HCT116 (cell line): ENCODE measurements at regions not wholly inside any gene's neighbourhood (a gene's known extent, or its start where the extent isn't known, plus 50 kb on each side); places are given as distances from the start of the nearest gene placed in this dataset.

ENCODE experiments used
- ATAC-seq: fragments of 200-7000 bp; cut with Tn5 transposase; 2 replicates; pipeline ENCODE4 v1.9.1; 2020; ENCODE audit warnings: mild to moderate bottlenecking, moderate library complexity
- BruUV-seq: library from RNA; stranded (reverse); fragments of 400-500 nt; replicated peaks from 2 replicates; lab custom pipeline; 2021; lab: Mats Ljungman, UMichigan
- CTCF ChIA-PET: fragments of 300-600 bp; sonication (Branson Sonifier 250); formaldehyde crosslinking; loops from one replicate; lab custom pipeline; 2021; ENCODE audit warnings: antibody characterized with exemption; lab: Charles Lee
- POLR2A ChIA-PET: fragments of 300-600, 350-600 bp; sonication (Branson Sonifier 250); formaldehyde crosslinking; loops from one replicate; lab custom pipeline; 2021; ENCODE audit warnings: antibody characterized with exemption; lab: Charles Lee
- RAD21 ChIA-PET, 2 experiments: fragments of 300-600 bp; sonication (Branson Sonifier 250); formaldehyde crosslinking; loops; one replicate each; lab custom pipeline; 2023; ENCODE audit warnings: low total read pairs in 2 of 2; ENCODE audit not compliant: uncharacterized antibody in 2 of 2, unreplicated experiment in 2 of 2, low non-redundant PET in 1 of 2; lab: Charles Lee
- DNase-seq: peaks from one replicate; pipeline ENCODE4 v3.0.0-alpha.2; 2010; ENCODE audit warnings: low read depth, low spot score
- H2AFZ ChIP-seq: fragments of 200-600 bp; shearing (Covaris generic), sonication (generic); 2 replicates; pipeline ENCODE4 v1.6.1; 2017; ENCODE audit warnings: low read depth, mixed run types, mixed read lengths, antibody characterized with exemption, low read length; ENCODE audit not compliant: poor library complexity, severe bottlenecking
- H3K27ac ChIP-seq: 2 replicates; pipeline ENCODE4 v1.5.1; 2012; ENCODE audit warnings: low read depth, low read length
- H3K27me3 ChIP-seq: fragments of 200-600 bp; sonication (generic); 2 replicates; pipeline ENCODE4 v1.6.1; 2016; ENCODE audit warnings: mixed run types, low read length, mixed read lengths; ENCODE audit not compliant: insufficient read depth
- H3K36me3 ChIP-seq, 2 experiments: fragments of 200-500 bp in 1 of 2; fragments of 200-600 bp in 1 of 2; sonication (Bioruptor generic) in 1 of 2; sonication (generic) in 1 of 2; 2 replicates each; pipeline versions ENCODE4 v1.5.1 to v1.6.1; 2014 to 2016; ENCODE audit warnings: low read length in 2 of 2, inconsistent platforms in 1 of 2, mixed read lengths in 1 of 2, mixed run types in 1 of 2; ENCODE audit not compliant: insufficient read depth in 2 of 2, control insufficient read depth in 1 of 2
- H3K4me1 ChIP-seq, 2 experiments: fragments of 200-600 bp in 1 of 2; sonication (generic) in 1 of 2; 2 replicates each; pipeline versions ENCODE4 v1.5.1 to v1.6.1; 2012 to 2017; ENCODE audit warnings: low read length in 2 of 2, inconsistent platforms in 1 of 2, mild to moderate bottlenecking in 1 of 2, mixed read lengths in 1 of 2, mixed run types in 1 of 2, moderate library complexity in 1 of 2; ENCODE audit not compliant: insufficient read depth in 2 of 2, control insufficient read depth in 1 of 2
- H3K4me2 ChIP-seq: fragments of 200-600 bp; sonication (generic); 2 replicates; pipeline ENCODE4 v1.6.1; 2017; ENCODE audit warnings: mixed run types, low read length, mixed read lengths
- H3K4me3 ChIP-seq, 2 experiments: fragments of 200-600 bp in 1 of 2; sonication (generic) in 1 of 2; replicated peaks in 1 of 2; 2 replicates each; pipeline ENCODE4 v1.5.1; 2011 to 2016; ENCODE audit warnings: low read length in 2 of 2, control low read depth in 1 of 2, low read depth in 1 of 2, mild to moderate bottlenecking in 1 of 2, mixed read lengths in 1 of 2, mixed run types in 1 of 2
- H3K79me2 ChIP-seq: fragments of 200-600 bp; sonication (generic); 2 replicates; pipeline ENCODE4 v1.6.1; 2017; ENCODE audit warnings: mild to moderate bottlenecking, mixed run types, low read length, moderate library complexity, mixed read lengths; ENCODE audit not compliant: insufficient read depth
- H3K9ac ChIP-seq: fragments of 200-600 bp; sonication (generic); 2 replicates; pipeline ENCODE4 v1.6.1; 2016; ENCODE audit warnings: low read length, mixed read lengths
- H3K9me2 ChIP-seq: fragments of 200-600 bp; sonication (generic), shearing (Covaris generic); 2 replicates; pipeline ENCODE4 v1.6.1; 2017; ENCODE audit warnings: mixed run types, mild to moderate bottlenecking, moderate library complexity; ENCODE audit not compliant: insufficient read depth
- H3K9me3 ChIP-seq, 2 experiments: fragments of 200-500 bp in 1 of 2; fragments of 200-600 bp in 1 of 2; sonication (Bioruptor generic) in 1 of 2; sonication (generic) in 1 of 2; 2 replicates each; pipeline ENCODE4 v1.6.1; 2014 to 2017; ENCODE audit warnings: low read length in 2 of 2, mixed read lengths in 2 of 2, inconsistent platforms in 1 of 2, low read depth in 1 of 2, mild to moderate bottlenecking in 1 of 2, mixed run types in 1 of 2, moderate library complexity in 1 of 2; ENCODE audit not compliant: control insufficient read depth in 1 of 2, insufficient read depth in 1 of 2
- H4K20me1 ChIP-seq: fragments of 200-600 bp; sonication (generic), shearing (Covaris generic); 2 replicates; pipeline ENCODE4 v1.6.1; 2017; ENCODE audit warnings: mixed run types, mild to moderate bottlenecking, moderate library complexity; ENCODE audit not compliant: insufficient read depth
- CBX3 ChIP-seq: IDR thresholded peaks from 2 replicates; pipeline ENCODE4 v1.6.1; 2012; ENCODE audit warnings: low read depth
- CEBPB ChIP-seq: IDR thresholded peaks from 2 replicates; pipeline ENCODE4 v1.6.1; 2012; ENCODE audit warnings: low read depth
- EGR1 ChIP-seq: IDR thresholded peaks from 2 replicates; pipeline ENCODE4 v1.6.1; 2012; ENCODE audit warnings: low read depth
- ELF1 ChIP-seq: IDR thresholded peaks from 2 replicates; pipeline ENCODE4 v1.6.1; 2012; ENCODE audit warnings: low read depth, borderline replicate concordance
- EZH2 ChIP-seq: fragments of 200-600 bp; sonication (generic); IDR thresholded peaks from 2 replicates; pipeline ENCODE4 v1.6.1; 2017; ENCODE audit warnings: antibody characterized with exemption, mixed run types
- FOSL1 ChIP-seq: IDR thresholded peaks from 2 replicates; pipeline ENCODE4 v1.6.1; 2012; ENCODE audit warnings: low read depth
- POLR2AphosphoS5 ChIP-seq: IDR thresholded peaks from 2 replicates; pipeline ENCODE4 v1.6.1; 2011; ENCODE audit warnings: mild to moderate bottlenecking, low read depth, low read length, moderate library complexity
- RAD21 ChIP-seq: IDR thresholded peaks from 2 replicates; pipeline ENCODE4 v1.6.1; 2012; ENCODE audit warnings: low read depth, mild to moderate bottlenecking
- SIN3A ChIP-seq: IDR thresholded peaks from 2 replicates; pipeline ENCODE4 v1.6.1; 2012; ENCODE audit warnings: low read depth
- SP1 ChIP-seq: IDR thresholded peaks from 2 replicates; pipeline ENCODE4 v1.6.1; 2012; ENCODE audit warnings: low read depth
- SRF ChIP-seq: IDR thresholded peaks from 2 replicates; pipeline ENCODE4 v1.6.1; 2012; ENCODE audit warnings: low read depth
- TCF7L2 ChIP-seq: IDR thresholded peaks from 2 replicates; pipeline ENCODE4 v1.7.0; 2011; ENCODE audit warnings: borderline replicate concordance, inconsistent platforms; ENCODE audit not compliant: insufficient read depth, insufficient read length; ENCODE audit errors: extremely low read depth
- YY1 ChIP-seq: IDR thresholded peaks from 2 replicates; pipeline ENCODE4 v1.6.1; 2011; ENCODE audit warnings: low read length, low read depth, moderate library complexity, mild to moderate bottlenecking; ENCODE audit not compliant: insufficient replicate concordance; ENCODE audit errors: extremely low read depth
- ZFX ChIP-seq: fragments of 450-650 bp; IDR thresholded peaks from 2 replicates; pipeline ENCODE4 v1.6.1; 2017
- ZNF274 ChIP-seq: fragments of 200-500 bp; sonication (Bioruptor generic); IDR thresholded peaks from 2 replicates; pipeline ENCODE4 v1.6.1; 2014; ENCODE audit warnings: mild to moderate bottlenecking, low read depth, low read length, inconsistent platforms
- intact Hi-C: fragments of 100-400 bp; cut with micrococcal nuclease; formaldehyde crosslinking; loops from 2 replicates; pipeline ENCODE4 v1.10.0; 2022
- TF ChIP-seq, protein P1 (sequence below): IDR thresholded peaks from 2 replicates; pipeline ENCODE4 v1.6.1; 2012
- TF ChIP-seq, protein P2 (sequence below), 3 experiments: fragments of 200-600 bp in 1 of 3; sonication (generic) in 1 of 3; IDR thresholded peaks in 2 of 3; conservative IDR thresholded peaks in 1 of 3; 2 replicates each; pipeline ENCODE4 v1.5.1; 2012 to 2017; ENCODE audit warnings: low read depth in 2 of 3, low read length in 2 of 3, antibody characterized with exemption in 1 of 3, borderline replicate concordance in 1 of 3, control low read depth in 1 of 3, mild to moderate bottlenecking in 1 of 3, mixed read lengths in 1 of 3, mixed run types in 1 of 3, moderate library complexity in 1 of 3; ENCODE audit not compliant: insufficient read depth in 1 of 3
- TF ChIP-seq, protein P3 (sequence below): IDR thresholded peaks from 2 replicates; pipeline ENCODE4 v1.6.1; 2012; ENCODE audit warnings: low read depth
- TF ChIP-seq, protein P4 (sequence below): IDR thresholded peaks from 2 replicates; pipeline ENCODE4 v1.6.1; 2011; ENCODE audit warnings: mild to moderate bottlenecking, low read length, moderate library complexity; ENCODE audit not compliant: insufficient replicate concordance; ENCODE audit errors: extremely low read depth
- TF ChIP-seq, protein P5 (sequence below): IDR thresholded peaks from 2 replicates; pipeline ENCODE4 v1.6.1; 2012

DNA sequence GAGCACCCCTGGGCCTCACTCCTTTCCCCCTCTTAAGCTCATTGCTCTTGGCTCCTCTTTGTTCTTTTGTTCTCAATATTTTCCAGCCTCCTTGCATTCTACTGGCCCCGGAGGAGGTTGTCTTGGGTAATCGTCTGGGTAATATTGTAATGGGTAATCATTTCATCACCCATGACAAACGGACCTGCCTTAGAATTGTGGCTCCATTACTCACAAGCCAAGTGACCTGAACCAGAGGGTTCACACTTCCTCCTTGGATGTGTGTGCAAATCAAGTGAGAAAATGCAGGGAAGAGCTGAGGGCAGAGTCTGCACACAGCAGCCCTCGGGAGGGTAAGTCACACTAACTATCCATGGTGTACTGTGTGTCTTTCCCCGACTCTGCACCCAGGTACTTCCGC lies 305.0 kb downstream of the BUD13 start:
- H3K4me3 ChIP-seq: no peak overlapping the region
- H3K4me2 ChIP-seq: no peak overlapping the region
- RAD21 ChIA-PET: no interaction called here
- ATAC-seq: no peak
- no peaks in the 10 kb centered on the region for H4K20me1 ChIP-seq
- H3K36me3 ChIP-seq: no peaks in the 10 kb centered on the region
- H3K79me2 ChIP-seq: no peaks in the 10 kb centered on the region
- no peaks in the 10 kb centered on the region for H3K9me2 ChIP-seq
- no TSS peak for BruUV-seq
- POLR2A ChIA-PET: no interaction called here
- H3K9ac ChIP-seq: no peak overlapping the region
- DNase-seq: no peak
- H3K9me3 ChIP-seq: no peaks in the 10 kb centered on the region
- intact Hi-C loops: no loop called here
- no peak for TF ChIP-seq CBX3
- no peak for TF ChIP-seq SP1
- no peak for TF ChIP-seq ELF1
- TF ChIP-seq EZH2: no peak
- TF ChIP-seq, protein P1, sequence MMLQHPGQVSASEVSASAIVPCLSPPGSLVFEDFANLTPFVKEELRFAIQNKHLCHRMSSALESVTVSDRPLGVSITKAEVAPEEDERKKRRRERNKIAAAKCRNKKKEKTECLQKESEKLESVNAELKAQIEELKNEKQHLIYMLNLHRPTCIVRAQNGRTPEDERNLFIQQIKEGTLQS: no peak
- TF ChIP-seq YY1: no peak
- no peak for TF ChIP-seq CEBPB
- TF ChIP-seq EGR1: no peak
- TF ChIP-seq, protein P2, sequence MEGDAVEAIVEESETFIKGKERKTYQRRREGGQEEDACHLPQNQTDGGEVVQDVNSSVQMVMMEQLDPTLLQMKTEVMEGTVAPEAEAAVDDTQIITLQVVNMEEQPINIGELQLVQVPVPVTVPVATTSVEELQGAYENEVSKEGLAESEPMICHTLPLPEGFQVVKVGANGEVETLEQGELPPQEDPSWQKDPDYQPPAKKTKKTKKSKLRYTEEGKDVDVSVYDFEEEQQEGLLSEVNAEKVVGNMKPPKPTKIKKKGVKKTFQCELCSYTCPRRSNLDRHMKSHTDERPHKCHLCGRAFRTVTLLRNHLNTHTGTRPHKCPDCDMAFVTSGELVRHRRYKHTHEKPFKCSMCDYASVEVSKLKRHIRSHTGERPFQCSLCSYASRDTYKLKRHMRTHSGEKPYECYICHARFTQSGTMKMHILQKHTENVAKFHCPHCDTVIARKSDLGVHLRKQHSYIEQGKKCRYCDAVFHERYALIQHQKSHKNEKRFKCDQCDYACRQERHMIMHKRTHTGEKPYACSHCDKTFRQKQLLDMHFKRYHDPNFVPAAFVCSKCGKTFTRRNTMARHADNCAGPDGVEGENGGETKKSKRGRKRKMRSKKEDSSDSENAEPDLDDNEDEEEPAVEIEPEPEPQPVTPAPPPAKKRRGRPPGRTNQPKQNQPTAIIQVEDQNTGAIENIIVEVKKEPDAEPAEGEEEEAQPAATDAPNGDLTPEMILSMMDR (IDR thresholded peaks at IDR 0.05 in 2 of 3, conservative IDR thresholded peaks at IDR 0.05 in 1 of 3; ENCODE audit: borderline replicate concordance in 1 of 3, insufficient read depth in 1 of 3, low read depth in 2 of 3, low read length in 2 of 3): no peak
- TF ChIP-seq, protein P3, sequence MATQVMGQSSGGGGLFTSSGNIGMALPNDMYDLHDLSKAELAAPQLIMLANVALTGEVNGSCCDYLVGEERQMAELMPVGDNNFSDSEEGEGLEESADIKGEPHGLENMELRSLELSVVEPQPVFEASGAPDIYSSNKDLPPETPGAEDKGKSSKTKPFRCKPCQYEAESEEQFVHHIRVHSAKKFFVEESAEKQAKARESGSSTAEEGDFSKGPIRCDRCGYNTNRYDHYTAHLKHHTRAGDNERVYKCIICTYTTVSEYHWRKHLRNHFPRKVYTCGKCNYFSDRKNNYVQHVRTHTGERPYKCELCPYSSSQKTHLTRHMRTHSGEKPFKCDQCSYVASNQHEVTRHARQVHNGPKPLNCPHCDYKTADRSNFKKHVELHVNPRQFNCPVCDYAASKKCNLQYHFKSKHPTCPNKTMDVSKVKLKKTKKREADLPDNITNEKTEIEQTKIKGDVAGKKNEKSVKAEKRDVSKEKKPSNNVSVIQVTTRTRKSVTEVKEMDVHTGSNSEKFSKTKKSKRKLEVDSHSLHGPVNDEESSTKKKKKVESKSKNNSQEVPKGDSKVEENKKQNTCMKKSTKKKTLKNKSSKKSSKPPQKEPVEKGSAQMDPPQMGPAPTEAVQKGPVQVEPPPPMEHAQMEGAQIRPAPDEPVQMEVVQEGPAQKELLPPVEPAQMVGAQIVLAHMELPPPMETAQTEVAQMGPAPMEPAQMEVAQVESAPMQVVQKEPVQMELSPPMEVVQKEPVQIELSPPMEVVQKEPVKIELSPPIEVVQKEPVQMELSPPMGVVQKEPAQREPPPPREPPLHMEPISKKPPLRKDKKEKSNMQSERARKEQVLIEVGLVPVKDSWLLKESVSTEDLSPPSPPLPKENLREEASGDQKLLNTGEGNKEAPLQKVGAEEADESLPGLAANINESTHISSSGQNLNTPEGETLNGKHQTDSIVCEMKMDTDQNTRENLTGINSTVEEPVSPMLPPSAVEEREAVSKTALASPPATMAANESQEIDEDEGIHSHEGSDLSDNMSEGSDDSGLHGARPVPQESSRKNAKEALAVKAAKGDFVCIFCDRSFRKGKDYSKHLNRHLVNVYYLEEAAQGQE: no peak
- TF ChIP-seq RAD21: no peak
- no peak for TF ChIP-seq ZFX
- TF ChIP-seq TCF7L2: no peak
- no peak for TF ChIP-seq ZNF274
- no peak for TF ChIP-seq SRF
- no peak for TF ChIP-seq POLR2AphosphoS5
- TF ChIP-seq, protein P4, sequence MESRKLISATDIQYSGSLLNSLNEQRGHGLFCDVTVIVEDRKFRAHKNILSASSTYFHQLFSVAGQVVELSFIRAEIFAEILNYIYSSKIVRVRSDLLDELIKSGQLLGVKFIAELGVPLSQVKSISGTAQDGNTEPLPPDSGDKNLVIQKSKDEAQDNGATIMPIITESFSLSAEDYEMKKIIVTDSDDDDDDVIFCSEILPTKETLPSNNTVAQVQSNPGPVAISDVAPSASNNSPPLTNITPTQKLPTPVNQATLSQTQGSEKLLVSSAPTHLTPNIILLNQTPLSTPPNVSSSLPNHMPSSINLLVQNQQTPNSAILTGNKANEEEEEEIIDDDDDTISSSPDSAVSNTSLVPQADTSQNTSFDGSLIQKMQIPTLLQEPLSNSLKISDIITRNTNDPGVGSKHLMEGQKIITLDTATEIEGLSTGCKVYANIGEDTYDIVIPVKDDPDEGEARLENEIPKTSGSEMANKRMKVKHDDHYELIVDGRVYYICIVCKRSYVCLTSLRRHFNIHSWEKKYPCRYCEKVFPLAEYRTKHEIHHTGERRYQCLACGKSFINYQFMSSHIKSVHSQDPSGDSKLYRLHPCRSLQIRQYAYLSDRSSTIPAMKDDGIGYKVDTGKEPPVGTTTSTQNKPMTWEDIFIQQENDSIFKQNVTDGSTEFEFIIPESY: no peak
- no peak for TF ChIP-seq FOSL1
- TF ChIP-seq SIN3A: no peak
- TF ChIP-seq, protein P5, sequence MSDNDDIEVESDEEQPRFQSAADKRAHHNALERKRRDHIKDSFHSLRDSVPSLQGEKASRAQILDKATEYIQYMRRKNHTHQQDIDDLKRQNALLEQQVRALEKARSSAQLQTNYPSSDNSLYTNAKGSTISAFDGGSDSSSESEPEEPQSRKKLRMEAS: no peak
- peaks cover 34% of the 10 kb centered on the region for H3K27me3 ChIP-seq
- CTCF ChIA-PET: no interaction called here
- 0 out of 4 replicates have a peak, but pooled peaks cover 0 to 4% of the 10 kb centered on the region in 2 experiments for H3K4me1 ChIP-seq
- no peak overlapping the region for H2AFZ ChIP-seq
- H3K27ac ChIP-seq: no peak overlapping the region
